Breast epithelium (tissue), 4 donors: ENCODE measurements at regions not wholly inside any gene's neighbourhood (a gene's known extent, or its start where the extent isn't known, plus 50 kb on each side); places are given as distances from the start of the nearest gene placed in this dataset.

Experiments
- DNase-seq, 2 donors: peaks; one replicate each; pipeline ENCODE4 v3.0.0-alpha.2; 2019; ENCODE audit warnings: low spot score in 2 of 2
- H3K27ac ChIP-seq, 2 donors: fragments of 200-600 bp; sonication (generic) in 1 of 2; one replicate each; pipeline ENCODE4 v1.5.1; 2016 to 2019; ENCODE audit warnings: mild to moderate bottlenecking in 1 of 2
- H3K27me3 ChIP-seq, 2 donors: fragments of 200-600 bp; sonication (generic) in 1 of 2; one replicate each; pipeline versions ENCODE4 v1.5.1 to v1.6.0; 2017 to 2019; ENCODE audit warnings: control low read depth in 1 of 2, mild to moderate bottlenecking in 1 of 2
- H3K36me3 ChIP-seq: fragments of 200-600 bp; one replicate; pipeline ENCODE4 v1.5.1; 2019
- H3K4me1 ChIP-seq, 2 donors: fragments of 200-600 bp; sonication (generic); one replicate each; pipeline ENCODE4 v1.5.1; 2016 to 2019; ENCODE audit warnings: control low read depth in 1 of 2
- H3K4me3 ChIP-seq, 3 donors: fragments of 200-600 bp; sonication (generic); 1 replicate in 2 of 3; 2 replicates in 1 of 3; pipeline ENCODE4 v1.5.1; 2016 to 2019; ENCODE audit warnings: mild to moderate bottlenecking in 3 of 3, moderate library complexity in 2 of 3
- H3K9me3 ChIP-seq, 2 donors: fragments of 200-600 bp; sonication (generic) in 1 of 2; one replicate each; pipeline ENCODE4 v1.5.1; 2016 to 2019; ENCODE audit warnings: control low read depth in 1 of 2
- POLR2A ChIP-seq: fragments of 450-650 bp; IDR thresholded peaks from one replicate; pipeline ENCODE4 v1.6.1; 2016; ENCODE audit warnings: antibody characterized with exemption, mild to moderate bottlenecking, moderate library complexity
- POLR2AphosphoS5 ChIP-seq, 3 donors: sonication (generic); formaldehyde crosslinking; IDR thresholded peaks; one replicate each; pipeline ENCODE4 v1.6.1; 2017; ENCODE audit warnings: antibody characterized with exemption in 3 of 3
- intact Hi-C: fragments of 100-400 bp; cut with DNase I; formaldehyde crosslinking; loops from one replicate; pipeline ENCODE4 v1.15.1; 2023; ENCODE audit warnings: low total_unique reads
- TF ChIP-seq, protein P1 (sequence below), 3 donors: fragments of 450-650 bp; IDR thresholded peaks; one replicate each; pipeline ENCODE4 v1.5.1; 2016 to 2017; ENCODE audit warnings: antibody characterized with exemption in 3 of 3, mild to moderate bottlenecking in 3 of 3, moderate library complexity in 3 of 3

- Histone ChIP-seq H3K36me3 (no peaks in the 10 kb centered on the region), H3K4me1 (no peaks in the 10 kb centered on the region), H3K9me3 (no peaks in the 10 kb centered on the region), H3K27ac (no peak overlapping the region), H3K4me3 (no peak overlapping the region), H3K27me3 (no peaks in the 10 kb centered on the region)
- DNase-seq = no peak
- TF ChIP-seq POLR2A = no peak
- TF ChIP-seq, protein P1, sequence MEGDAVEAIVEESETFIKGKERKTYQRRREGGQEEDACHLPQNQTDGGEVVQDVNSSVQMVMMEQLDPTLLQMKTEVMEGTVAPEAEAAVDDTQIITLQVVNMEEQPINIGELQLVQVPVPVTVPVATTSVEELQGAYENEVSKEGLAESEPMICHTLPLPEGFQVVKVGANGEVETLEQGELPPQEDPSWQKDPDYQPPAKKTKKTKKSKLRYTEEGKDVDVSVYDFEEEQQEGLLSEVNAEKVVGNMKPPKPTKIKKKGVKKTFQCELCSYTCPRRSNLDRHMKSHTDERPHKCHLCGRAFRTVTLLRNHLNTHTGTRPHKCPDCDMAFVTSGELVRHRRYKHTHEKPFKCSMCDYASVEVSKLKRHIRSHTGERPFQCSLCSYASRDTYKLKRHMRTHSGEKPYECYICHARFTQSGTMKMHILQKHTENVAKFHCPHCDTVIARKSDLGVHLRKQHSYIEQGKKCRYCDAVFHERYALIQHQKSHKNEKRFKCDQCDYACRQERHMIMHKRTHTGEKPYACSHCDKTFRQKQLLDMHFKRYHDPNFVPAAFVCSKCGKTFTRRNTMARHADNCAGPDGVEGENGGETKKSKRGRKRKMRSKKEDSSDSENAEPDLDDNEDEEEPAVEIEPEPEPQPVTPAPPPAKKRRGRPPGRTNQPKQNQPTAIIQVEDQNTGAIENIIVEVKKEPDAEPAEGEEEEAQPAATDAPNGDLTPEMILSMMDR (IDR thresholded peaks at IDR 0.05) = no peak
- no peak for TF ChIP-seq POLR2AphosphoS5 (IDR thresholded peaks at IDR 0.05)
- intact Hi-C loops = no loop called here
Measured at GRCh38 chr6:164661716-164662115, 647.7 kb downstream of the C6orf118 start.

GRCh38 chr6:164660781-164661180, 648.6 kb downstream of the C6orf118 start:
- Histone ChIP-seq H3K4me1 (no peaks in the 10 kb centered on the region), H3K9me3 (no peaks in the 10 kb centered on the region), H3K36me3 (no peaks in the 10 kb centered on the region), H3K27me3 (no peaks in the 10 kb centered on the region), H3K4me3 (no peak overlapping the region), H3K27ac (no peak overlapping the region)
- intact Hi-C loops = no loop called here
- no peak for DNase-seq
- TF ChIP-seq, protein P1 (IDR thresholded peaks at IDR 0.05) = no peak
- TF ChIP-seq POLR2A (no peak), POLR2AphosphoS5 (IDR thresholded peaks at IDR 0.05) (no peak)

DNA sequence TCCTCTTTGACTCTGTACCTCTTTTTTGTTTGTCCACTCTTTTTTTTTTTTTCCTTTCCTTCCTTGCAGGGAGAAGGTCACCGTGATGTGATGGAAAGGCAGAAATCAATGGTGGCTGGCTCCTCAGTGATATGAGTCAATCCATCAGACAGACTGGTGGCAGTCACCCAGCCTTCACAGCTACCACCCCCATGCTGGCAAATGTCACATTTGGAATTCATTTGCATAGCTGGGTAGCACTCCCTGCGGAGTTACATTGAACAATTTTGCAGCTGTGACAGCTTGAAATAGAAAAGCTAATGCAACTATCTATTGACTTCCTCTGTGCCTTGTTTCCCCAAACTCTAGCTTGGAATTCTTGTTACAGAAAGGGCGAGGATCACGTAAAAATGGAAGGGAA, 668.4 kb downstream of the C6orf118 start:
- Histone ChIP-seq H3K4me3 (no peak overlapping the region), H3K27me3 (no peaks in the 10 kb centered on the region), H3K36me3 (no peaks in the 10 kb centered on the region), H3K9me3 (peaks cover 0 to 2% of the 10 kb centered on the region in 2 donors), H3K4me1 (no peaks in the 10 kb centered on the region), H3K27ac (no peak overlapping the region)
- no peak for TF ChIP-seq POLR2AphosphoS5 (IDR thresholded peaks at IDR 0.05)
- TF ChIP-seq, protein P1 (IDR thresholded peaks at IDR 0.05) = no peak
- no peak for TF ChIP-seq POLR2A
- intact Hi-C loops = no loop called here
- no peak for DNase-seq

DNA sequence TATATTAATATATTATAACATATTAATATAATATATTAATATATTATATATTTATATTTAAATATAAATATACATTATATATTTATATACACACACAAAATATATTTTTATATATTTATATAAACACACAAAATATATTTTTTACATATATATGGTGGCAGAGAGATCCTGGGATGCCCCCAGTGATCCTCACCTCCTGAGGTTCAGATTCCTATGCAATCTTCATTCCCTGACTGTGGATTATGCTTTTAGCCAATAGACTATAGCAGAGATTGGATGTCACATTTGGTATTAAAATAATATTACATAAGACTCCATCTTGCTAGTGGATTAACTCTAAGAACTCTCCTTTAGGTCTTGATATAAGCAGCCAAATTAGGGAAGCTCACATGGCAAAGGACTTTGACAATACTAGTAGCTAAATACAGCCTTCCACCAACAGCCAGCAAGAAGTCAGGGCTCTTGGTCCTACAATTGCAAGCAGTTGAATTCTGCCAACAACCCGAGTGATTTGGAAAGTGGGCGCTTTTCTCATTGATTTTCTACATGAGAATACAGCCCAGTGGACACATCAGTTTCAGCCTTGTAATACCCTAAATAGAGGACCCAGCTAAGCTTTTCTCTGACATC, 681.0 kb downstream of the C6orf118 start:
- Histone ChIP-seq H3K4me3 (no peak overlapping the region), H3K36me3 (no peaks in the 10 kb centered on the region), H3K4me1 (no peaks in the 10 kb centered on the region), H3K9me3 (no peaks in the 10 kb centered on the region), H3K27ac (no peak overlapping the region), H3K27me3 (no peaks in the 10 kb centered on the region)
- TF ChIP-seq, protein P1 (IDR thresholded peaks at IDR 0.05) = no peak
- TF ChIP-seq POLR2AphosphoS5 (IDR thresholded peaks at IDR 0.05) (no peak), POLR2A (no peak)
- intact Hi-C loops = no loop called here
- DNase-seq = no peak

GRCh38 chr6:164616917-164617524, 692.4 kb downstream of the C6orf118 start:
- no peaks in the 10 kb centered on the region for H3K36me3 ChIP-seq
- H3K27me3 ChIP-seq = no peaks in the 10 kb centered on the region
- intact Hi-C loops = no loop called here
- H3K27ac ChIP-seq = no peak overlapping the region
- no peak overlapping the region for H3K4me3 ChIP-seq
- H3K4me1 ChIP-seq = no peaks in the 10 kb centered on the region
- no peaks in the 10 kb centered on the region for H3K9me3 ChIP-seq
- no peak for TF ChIP-seq POLR2A
- TF ChIP-seq, protein P1 (IDR thresholded peaks at IDR 0.05) = no peak
- TF ChIP-seq POLR2AphosphoS5 (IDR thresholded peaks at IDR 0.05) = no peak
- no peak for DNase-seq
